GM21576 (cell line): ENCODE measurements at regions not wholly inside any gene's neighbourhood (a gene's known extent, or its start where the extent isn't known, plus 50 kb on each side); places are given as distances from the start of the nearest gene placed in this dataset.
"Not testable (repeated sequence)": the region's sequence is repeated elsewhere in the genome, so short reads cannot be mapped to it uniquely, and the experiment has no call there.

Experiments used
- ATAC-seq: cut with Tn5 transposase; IDR thresholded peaks from one replicate; pipeline ENCODE4 v1.9.1; 2021; ENCODE audit warnings: mild to moderate bottlenecking, moderate library complexity; ENCODE audit not compliant: unreplicated experiment

DNA sequence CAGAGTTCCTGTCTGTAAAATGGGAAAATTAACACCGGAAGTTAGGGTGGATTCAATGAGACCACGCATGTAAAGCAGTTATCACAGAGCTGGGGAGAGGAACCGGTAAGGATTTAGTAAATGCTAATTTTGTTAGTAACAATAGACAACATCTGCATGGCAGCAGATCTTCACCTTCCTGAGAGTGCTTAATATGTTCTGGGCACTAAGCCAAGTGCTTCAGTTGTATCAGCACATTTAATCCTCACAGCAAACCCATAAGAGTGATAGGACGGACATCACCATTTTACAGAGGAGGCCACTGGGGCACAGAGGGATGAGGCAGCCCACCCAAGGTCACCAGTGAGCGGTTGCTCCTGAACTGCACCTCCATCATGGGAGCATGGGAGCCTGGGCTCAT is 189.4 kb downstream of the WNT5A start:
- ATAC-seq: no peak

DNA sequence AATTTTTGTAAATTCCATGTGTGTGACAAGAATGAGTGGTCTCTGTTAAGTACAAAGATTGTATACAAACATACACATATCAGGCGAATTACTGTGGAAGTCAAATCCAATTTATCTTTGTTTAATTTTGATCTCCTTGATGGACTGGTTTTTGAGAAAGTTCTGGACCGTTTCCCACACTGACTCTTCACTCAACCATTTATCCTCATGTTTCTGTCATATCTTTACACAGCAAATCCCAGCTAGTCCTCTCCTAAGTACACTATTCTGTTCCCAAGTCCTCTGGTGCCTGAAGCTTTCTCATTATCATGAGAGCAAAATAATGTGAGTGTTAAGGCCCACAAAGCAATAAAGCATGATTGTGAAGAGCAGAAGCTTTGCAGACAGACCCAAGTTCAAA is 189.9 kb downstream of the WNT5A start:
- ATAC-seq: no peak

DNA sequence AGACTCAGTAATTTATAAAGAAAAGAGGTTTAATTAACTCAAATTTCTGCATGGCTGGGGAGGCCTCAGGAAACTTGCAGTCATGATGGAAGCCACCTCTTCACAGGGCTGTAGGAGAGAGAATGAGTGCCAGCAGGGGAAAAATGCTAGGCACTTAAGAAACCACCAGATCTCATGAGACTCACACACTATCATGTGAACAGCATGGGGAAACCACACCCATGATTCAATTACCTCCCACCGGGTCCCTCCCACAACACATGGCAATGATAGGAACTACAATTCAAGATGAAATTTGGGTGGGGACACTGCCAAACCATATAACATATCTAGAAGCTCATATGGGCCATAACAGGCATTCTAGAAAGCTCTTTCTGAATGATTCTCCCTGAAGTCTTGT is 190.3 kb downstream of the WNT5A start:
- no peak for ATAC-seq

DNA sequence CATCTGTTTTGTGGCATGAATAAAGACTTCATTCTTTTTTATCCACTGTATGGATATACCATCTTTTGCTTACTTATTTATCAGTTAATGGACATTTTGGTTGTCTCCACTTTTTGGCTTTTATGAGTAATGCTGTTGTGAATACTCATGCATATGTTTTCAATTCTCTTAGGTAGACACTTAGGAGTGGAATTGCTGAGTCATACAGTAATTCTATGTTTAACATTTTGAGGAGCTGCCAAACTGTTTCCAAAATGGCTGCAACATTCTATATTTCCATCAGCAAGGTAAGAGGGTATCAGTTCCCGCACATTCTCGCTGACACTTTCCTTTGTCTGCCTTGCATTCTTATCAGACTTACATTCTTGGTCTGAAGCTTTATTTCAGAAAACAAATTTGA is 191.1 kb downstream of the WNT5A start:
- no peak for ATAC-seq

DNA sequence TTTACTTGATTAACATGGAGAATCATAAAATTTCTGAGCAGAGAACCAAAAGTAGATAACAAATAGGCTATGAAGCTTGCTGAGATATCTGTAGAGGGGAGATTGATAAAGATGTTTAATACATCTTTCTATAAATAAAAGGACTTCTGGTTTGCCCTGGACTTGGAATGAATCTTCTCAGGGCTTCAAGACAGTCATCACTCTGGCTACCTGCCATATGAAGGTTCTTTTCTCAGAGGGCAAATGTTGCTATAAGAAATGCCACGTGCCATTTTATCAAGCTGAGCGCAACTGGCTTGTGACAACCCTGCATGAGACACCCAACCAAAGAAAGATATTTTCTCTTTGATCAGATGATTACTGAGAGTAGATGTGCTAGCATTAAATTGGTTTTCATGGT is 192.5 kb downstream of the WNT5A start:
- no peak for ATAC-seq

DNA sequence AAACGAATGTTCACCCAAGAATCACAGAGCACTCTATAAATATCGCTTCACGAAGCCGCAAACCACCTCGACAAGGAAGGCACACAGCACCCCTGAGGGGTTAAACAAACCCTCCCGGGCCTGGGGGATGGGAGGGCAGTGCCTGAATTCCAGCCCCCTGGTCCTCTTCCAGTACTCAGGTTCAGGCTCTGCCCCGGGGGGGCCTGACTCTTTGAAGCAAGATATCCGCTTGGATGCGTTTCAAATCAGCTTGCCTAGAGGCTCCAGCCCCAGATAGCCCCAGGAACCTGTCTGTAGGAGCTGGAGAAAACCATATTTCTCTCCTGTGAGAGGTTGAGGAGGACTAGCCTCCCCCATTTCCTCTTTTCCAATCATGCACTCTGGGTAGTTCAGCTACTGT is 194.7 kb downstream of the WNT5A start:
- no peak for ATAC-seq

DNA sequence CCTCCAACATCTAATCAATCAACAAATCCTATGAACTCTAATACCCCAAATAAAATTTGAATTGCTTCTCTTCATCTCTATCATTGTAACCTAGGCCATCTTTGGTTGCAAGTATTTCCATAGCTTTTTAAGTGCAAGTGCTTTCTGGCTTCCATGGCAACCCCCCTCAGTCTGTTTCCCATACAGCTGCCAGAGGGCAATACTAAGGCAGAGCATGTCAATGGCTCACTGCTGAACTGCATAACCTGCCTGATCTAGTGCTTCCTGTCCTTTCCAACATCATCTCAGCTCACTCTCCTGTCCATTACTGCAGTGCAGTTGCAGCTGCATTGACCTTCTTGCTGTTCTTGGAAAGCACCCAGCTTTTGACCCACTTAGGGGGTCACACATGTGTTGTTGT is 198.4 kb downstream of the WNT5A start:
- ATAC-seq: no peak

DNA sequence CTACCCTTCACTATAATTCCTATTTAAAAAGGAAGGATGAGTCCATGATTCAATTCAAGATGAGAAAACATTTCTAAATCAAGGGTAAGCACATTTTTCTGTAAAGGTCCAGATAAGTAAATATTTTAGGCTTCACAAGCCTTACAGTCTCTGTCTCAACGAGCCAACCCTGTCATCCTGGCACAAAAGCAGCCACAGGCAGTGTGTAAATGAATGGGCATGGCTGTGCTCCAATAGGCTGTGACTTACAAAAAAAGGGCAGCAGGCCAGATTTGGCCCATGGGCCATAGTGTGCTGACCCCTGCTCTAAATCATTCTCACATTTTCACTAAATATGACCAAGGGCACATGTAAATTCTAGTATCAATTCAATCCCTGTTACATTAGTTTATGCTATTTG is 200.4 kb downstream of the WNT5A start:
- ATAC-seq: no peak

DNA sequence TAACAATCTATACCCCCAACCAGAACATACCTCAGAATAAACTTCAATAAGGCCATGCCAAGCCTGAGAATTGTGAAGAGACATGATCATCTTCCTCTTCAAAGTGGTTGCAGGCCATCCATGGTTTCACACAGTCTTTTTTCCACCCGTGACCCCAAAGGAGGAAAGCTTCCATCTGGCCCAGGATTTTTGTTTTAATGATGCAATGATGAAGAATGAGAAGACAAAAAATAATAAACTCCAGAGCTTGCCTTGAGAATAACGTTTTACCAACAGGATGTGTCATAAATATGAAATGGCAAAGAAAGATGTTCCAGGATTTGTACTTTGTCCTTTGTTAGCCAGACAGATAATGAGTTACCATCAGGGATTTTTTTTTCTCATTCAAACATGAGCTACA is 201.9 kb downstream of the WNT5A start:
- no peak for ATAC-seq

DNA sequence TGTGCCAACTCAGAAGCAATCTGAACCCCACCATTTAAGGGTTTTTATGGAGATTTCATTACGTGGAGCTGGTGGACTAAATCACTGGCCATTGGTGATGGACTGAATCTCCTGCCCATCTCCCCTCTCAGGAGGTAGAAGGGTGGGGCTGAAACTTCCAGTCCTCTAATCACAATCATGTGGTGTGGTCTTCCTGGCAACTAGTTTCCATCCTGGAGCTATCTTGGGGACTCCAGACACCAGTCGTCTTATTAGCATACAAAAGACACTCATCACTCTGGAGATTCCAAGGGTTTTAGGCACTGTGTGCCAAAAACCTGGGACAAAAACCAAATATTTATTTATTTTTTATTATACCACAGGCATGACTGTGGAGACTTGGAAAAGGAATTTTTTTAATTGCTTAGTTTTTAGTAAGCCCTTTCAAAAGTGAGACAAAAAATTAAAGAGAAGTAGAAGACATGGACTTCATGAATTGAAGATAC is 203.6 kb downstream of the WNT5A start:
- ATAC-seq: no peak

DNA sequence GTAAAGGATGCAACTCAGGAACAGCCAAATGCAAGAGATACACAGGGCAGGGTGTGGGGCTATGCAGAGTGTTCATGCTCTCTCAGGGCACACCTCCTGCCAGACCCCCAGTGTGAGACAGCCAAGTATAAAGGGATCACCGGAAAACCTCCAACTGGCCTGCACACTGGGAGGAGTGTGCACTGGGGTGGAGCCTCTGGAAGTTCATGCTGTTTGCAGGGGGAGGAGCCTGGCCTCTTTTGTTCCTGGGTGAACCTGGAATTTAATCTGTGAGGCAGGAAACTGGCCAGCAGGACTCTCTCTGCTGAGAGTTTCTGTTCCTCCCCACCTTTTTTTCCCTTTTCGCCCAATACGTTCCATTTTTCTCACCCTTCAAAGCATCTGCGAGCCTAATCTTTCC is 204.1 kb downstream of the WNT5A start:
- no peak for ATAC-seq

DNA sequence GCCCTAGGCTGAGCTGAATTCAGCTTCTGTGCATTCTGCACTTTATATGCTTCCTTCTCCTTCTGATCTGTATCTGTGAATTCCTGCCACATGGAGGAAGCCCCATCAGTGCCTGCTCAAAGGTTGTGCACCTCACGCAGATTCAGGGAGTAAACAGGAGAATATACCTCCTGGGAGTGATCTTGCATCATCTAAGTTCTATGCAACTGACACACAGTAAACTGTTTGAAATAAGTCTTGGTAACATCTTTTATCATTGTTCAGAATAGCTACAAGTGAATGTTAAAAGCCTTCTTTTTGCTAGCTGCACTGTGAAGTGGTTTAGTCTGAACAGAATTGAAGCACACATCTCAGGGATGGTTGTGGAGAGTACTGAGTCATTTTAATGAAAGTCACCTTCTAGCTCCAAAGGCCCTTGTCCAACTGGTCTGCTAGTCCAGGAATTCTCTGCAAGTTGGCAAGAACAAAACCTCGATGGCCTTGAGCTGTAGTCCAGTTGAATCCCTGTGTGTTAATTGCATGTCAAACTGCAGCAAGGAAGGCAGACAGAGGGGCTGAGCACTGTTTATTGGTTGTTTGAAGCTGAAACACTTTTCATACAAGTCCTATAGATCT is 215.0 kb downstream of the WNT5A start:
- ATAC-seq: no peak

DNA sequence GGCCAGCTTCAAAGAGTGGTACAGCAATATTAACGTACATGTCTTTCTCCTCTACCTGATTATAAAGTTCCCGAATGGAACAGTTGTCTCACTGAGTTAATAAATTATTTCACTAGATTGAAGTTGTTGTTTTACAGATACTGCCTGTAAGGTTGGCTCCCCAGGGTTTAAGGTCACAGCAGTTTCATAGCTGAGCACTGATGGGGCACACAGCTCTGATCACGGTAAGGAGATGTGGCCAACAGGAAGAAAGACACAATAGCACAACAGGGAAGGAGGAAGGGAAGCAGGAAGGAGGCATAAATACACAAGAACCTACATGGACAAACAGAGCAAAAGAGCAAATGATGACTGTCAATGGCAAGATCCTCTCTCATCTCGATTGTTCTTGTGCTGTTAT is 215.6 kb downstream of the WNT5A start:
- ATAC-seq: no peak

DNA sequence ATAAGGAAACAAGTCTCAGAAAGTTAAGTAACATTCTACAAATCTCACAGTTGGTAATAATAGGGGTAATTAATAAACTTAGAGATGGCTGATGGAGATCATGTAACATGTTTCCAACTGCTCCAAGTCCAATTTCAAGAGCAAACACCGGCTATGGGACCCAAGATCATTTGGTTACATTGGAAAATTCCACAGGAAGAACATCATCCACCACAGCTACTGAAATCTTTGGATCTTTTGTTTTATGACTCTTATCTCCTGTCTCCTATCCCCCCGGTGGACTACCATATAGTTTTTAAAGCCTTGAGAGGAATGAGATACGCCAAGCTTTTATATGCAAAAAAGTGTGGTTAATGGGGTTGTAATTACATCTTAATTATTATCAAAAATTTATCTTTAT is 216.1 kb downstream of the WNT5A start:
- ATAC-seq: no peak

DNA sequence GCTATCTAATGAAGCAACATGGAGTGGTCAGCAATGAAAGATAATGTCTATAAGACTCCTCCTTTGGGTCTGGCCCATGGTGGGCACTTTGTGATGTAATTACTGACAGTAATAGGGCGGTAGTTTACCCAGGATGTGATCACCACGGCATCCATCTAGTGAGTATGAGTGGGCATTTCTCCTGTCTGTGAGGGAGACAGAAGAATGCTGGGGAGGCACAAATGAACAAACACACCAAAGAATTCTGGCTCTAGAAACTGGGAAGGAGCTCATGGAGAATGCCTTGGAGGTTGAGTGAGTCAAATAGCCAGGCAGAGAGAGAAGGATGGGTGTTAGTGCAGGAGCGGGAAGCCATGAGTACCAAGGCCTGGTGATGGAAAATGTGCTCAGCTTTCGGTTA is 217.5 kb downstream of the WNT5A start:
- ATAC-seq: no peak

DNA sequence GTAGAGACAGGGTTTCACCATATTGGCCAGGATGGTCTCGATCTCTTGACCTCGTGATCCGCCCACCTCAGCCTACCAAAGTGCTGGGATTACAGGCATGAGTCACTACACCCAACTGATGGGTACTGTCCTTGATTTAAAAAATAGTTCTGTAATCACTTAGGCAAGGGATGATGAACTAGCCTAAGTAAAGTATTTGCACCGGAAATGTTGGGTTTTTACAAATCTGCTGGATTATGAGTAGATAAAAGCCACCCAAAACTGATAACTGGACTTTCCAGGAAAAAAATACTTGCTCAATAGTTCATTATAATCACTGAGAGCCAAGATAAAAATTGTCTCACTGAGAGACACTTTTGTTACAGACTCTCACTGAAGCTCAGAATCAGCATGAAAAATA is 218.0 kb downstream of the WNT5A start:
- no peak for ATAC-seq

DNA sequence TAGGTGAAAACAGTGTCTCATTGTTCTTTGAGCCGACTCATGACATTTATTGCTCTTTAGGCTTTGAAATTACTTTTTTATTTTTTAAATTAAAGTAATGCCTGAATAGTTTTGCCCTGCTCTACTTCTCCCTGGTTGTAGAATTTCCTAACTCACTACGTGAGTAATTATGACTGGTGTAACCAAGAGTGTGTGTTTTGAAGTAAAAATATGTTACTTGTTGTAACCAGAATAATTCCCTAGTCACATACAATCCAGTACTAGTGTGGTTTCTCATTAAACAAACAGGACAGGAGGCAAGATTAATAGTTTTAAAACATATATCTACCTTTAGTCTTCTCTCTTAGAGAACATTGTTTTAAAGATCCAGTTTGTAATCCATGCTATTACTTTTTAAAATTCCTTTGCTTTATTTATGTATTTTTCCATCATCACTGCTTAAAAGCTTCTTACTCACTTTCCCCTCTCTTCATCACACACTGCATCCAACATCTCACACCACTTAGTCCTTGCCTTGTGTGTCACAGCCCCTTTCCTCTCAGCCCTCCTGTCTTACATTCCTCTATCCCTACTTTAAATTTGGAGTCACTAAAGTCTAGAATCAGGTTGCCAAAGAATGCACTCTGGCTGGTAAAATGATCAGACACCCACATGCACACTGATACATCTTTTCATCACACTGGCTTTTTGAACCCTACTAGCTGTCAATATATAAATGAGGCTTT is 219.7 kb downstream of the WNT5A start:
- ATAC-seq: no peak

DNA sequence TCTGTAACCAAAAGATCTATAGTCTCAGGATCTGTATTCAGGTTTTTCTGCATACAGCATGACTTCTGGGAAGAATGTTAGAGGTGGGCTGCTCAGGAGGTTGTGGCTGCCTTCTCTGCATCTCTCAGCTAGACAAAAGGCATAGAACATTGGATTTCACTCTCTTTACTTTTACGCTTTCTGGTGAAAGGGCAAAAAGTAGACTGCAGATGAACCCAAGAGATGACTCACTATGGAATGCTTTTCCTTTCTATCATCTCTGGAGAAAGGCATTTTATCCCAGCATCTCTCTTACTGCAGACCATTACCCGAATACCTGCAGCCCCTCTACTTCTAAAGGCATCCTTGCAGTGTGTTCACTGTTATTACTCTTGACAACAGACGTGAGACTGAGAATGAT is 222.2 kb downstream of the WNT5A start:
- ATAC-seq: no peak

DNA sequence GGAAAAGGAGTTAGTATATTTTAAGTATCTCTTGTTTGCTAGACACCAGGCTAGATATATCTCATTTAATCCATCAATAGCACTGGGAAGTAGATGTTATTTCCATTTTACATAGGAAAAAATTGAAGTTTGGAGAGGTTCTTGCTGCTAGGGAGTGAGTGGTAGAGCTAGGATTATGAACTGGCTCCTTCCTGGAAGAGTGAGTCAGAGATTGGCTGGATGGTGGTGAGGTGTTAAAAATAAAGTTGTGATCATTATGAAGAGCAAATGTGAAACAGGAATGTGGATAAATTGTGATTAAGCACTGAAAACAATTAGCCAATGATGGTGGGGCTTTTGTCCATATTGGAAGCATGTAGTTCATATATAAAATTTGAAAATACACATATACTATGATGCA is 234.2 kb downstream of the WNT5A start:
- ATAC-seq: no peak

DNA sequence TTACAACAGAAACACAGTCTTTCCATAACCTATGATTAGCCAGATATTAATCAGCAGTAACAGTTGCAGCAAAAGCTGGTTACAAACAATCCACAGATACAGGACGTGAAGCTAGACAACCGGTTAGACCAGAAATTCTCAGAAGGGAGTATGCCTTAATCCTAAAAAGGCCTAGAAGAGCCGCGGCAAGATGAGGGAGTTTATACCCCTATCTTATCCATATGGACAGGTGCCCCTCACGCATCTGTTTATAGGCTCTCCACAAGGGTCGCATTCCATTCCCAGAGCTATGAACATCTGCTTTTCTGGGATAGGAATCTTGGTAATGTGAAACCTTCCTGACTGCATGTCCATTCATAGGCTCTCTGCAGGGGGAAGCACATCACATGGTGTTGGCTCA is 237.9 kb downstream of the WNT5A start:
- ATAC-seq: not testable (repeated sequence)

DNA sequence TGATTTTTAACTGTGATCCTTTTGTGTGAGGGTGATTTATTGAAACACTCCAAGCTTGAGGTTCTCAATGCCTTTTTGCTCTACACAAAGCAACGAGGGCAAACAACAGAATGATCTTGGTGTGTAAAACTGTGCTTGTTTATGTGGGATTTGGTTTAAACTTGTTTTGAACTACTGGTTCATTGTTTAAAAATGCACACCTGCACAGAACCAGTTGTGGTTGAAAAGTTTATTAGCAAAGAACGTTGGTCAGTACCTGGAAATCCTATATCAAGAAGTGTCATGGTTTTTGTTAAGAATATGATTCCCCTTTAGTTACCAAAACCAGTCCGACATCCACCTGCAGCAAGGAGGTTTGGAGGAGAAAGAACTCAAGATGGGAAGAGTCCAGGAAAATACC is 239.4 kb downstream of the WNT5A start:
- no peak for ATAC-seq

DNA sequence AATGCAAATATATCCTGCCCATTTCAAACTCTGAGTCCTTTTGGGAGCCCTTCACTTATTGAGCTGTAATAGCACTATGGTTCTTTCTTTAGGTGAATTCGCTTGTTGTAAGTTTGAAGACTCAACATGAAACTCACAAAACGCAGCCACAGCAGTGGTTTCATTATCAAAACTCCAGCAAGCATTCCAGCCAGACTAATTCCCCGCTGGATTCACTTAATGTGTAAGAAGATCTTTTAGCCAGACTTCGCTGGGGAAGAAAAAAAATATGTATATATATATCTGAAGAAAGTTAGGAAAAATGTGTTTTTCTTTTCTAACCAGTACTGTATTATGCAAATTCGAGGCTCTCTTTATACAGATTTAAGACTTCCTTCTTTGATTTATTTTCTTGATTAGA is 241.1 kb downstream of the WNT5A start:
- ATAC-seq: no peak

DNA sequence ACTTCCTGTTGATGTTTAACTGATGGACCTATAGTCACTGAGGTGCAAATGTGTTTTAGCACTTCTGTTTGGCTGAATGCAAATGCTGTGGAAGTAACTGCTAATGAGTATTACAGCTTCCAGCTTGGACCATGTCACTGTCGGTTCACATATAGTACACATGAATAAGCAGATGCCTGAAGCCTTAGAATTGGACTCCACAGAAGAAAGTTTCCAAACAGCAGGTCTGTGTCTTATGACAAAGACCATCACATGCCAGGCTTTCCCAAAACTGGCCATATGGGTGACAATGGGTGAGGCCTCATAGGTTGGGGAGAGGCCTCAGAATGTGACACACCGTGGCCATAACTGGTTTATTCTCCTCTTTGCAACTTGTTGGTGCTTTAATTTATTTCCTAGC is 241.8 kb downstream of the WNT5A start:
- no peak for ATAC-seq
